C4-2B (cell line): ENCODE measurements at regions not wholly inside any gene's neighbourhood (a gene's known extent, or its start where the extent isn't known, plus 50 kb on each side); places are given as distances from the start of the nearest gene placed in this dataset.

Experiments used
- H3K27ac ChIP-seq: fragments of 450-650 bp; 2 replicates; pipeline ENCODE4 v1.5.1; 2017
- CTCF ChIP-seq: fragments of 450-650 bp; conservative IDR thresholded peaks from 2 replicates; pipeline ENCODE4 v1.5.1; 2017; ENCODE audit warnings: mild to moderate bottlenecking
- ZFX ChIP-seq: fragments of 450-650 bp; IDR thresholded peaks from 2 replicates; pipeline ENCODE4 v1.6.1; 2017

- TF ChIP-seq CTCF, result no peak
- no peak for TF ChIP-seq ZFX
- H3K27ac ChIP-seq, result no peak overlapping the region
Measured at GRCh38 chr14:23863836-23864235, 89.7 kb upstream of the DHRS4 start.

DNA sequence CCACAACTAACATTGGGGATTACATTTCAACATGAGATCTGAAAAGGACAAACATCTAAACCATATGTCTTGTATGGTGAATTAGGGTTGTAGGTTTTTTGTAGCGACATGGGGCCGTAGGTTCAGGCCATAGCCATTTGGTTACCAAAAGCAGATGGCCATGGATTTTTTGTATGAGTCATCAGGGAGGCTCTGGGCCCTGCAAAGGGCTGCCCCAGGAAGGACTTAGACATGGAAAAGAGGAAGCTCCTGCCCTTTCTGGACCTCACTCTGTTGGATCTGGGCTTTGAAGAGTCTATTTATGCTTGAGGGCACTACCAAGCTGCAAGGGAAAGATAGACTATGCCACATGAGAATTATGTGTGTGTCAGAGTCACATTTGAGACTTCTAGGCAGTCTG, 89.3 kb upstream of the DHRS4 start:
- no peak overlapping the region for H3K27ac ChIP-seq
- no peak for TF ChIP-seq ZFX
- no peak for TF ChIP-seq CTCF

DNA sequence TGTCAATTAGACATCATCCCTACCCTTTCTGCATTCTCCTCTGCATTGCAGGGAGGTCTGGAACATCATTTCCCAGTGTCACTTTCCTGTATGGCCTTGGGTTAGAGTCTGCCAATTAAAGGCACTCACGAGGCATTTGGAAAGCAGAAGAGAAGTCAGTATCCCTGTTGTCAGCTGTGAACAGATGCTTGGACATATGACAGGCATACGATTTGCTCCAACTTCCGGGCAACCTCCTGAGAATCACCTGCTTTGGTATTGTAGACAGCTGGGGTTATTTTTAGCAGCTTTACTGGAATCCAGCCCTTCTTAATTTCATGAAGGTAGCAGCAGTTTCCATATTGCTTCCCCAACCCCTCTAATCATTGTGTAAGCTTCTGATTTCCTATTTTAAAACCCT, 88.7 kb upstream of the DHRS4 start:
- TF ChIP-seq ZFX, result no peak
- no peak for TF ChIP-seq CTCF

DNA sequence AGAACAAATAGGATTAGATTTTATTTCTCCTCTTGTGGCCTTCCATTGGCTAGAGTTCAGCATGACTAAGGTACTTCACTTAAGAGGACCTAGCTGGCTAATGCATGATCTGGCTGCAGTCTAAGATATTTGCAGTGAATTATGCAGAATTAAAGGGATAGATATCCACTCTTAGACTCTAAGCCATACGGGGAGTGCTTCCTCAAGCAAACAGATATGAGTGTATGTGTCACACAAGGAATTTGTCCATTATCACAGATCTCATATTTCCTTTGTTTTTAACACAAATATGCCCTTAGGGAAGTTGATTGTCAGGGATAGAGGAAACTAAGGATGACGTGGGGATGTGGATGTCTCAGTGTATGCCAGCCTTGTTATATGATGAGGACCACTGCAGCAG, 88.1 kb upstream of the DHRS4 start:
- H3K27ac ChIP-seq, result no peak overlapping the region
- TF ChIP-seq ZFX (no peak), CTCF (no peak)

More for the DNA sequence above, 88.7 kb upstream of the DHRS4 start:
- no peak overlapping the region for H3K27ac ChIP-seq

DNA sequence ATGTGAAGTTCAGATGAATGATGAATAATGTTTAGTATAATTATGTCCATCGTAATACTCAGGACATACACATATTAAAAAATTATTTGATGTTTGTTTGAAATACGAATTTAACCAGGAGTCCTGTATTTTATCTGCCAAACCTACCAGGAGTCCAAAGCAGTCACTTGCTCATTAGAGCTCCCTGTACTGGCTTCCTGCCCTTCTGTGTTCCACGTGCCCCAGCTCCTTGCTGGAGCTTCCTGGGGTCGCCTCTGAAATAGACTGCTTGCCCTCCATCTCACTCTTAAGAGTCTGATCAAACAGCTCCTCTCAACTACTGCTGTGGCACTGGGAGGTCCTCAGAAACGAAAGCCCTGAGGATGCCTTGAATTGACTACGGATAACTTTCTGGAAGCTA, 87.3 kb upstream of the DHRS4 start:
- TF ChIP-seq ZFX (no peak), CTCF (no peak)
- no peak overlapping the region for H3K27ac ChIP-seq

- TF ChIP-seq CTCF (no peak), ZFX (no peak)
- H3K27ac ChIP-seq, result no peak overlapping the region
Measured at GRCh38 chr14:23869078-23869719, 84.4 kb upstream of the DHRS4 start.

GRCh38 chr14:23876160-23876750, 77.3 kb upstream of the DHRS4 start:
- TF ChIP-seq ZFX (no peak), CTCF (no peak)

More at GRCh38 chr14:23876160-23876750, 77.3 kb upstream of the DHRS4 start:
- H3K27ac ChIP-seq, result no peak overlapping the region
